HFF-Myc (cell line): ENCODE measurements at regions not wholly inside any gene's neighbourhood (a gene's known extent, or its start where the extent isn't known, plus 50 kb on each side); places are given as distances from the start of the nearest gene placed in this dataset.
A peak's percentile ranks its signal among the peaks of the same experiment; 100 is the strongest.

ENCODE experiments used
- DNase-seq: peaks from one replicate; pipeline ENCODE4 v3.0.0-alpha.2; 2011; ENCODE audit warnings: low read depth; ENCODE audit errors: extremely low read depth
- H3K4me3 ChIP-seq: replicated peaks from 2 replicates; pipeline ENCODE4 v1.5.1; 2011; ENCODE audit warnings: low read depth, mild to moderate bottlenecking, control low read depth, low read length
- CTCF ChIP-seq: IDR thresholded peaks from 2 replicates; pipeline ENCODE4 v1.5.1; 2012; ENCODE audit warnings: mild to moderate bottlenecking, low read depth, low read length, control low read depth; ENCODE audit errors: missing control alignments

- H3K4me3 ChIP-seq: no peak overlapping the region
- no peak for TF ChIP-seq CTCF
- peak; percentile 26 for DNase-seq
Measured at GRCh38 chr11:127105593-127106541, 105.3 kb upstream of the KIRREL3 start.

- H3K4me3 ChIP-seq: no peak overlapping the region
- DNase-seq: no peak
- no peak for TF ChIP-seq CTCF
Measured at GRCh38 chr11:127103586-127104388, 103.2 kb upstream of the KIRREL3 start.

GRCh38 chr11:127098684-127099083, 98.1 kb upstream of the KIRREL3 start:
- no peak for TF ChIP-seq CTCF
- H3K4me3 ChIP-seq: no peak overlapping the region
- no peak for DNase-seq

- DNase-seq: no peak
- TF ChIP-seq CTCF: no peak
- no peak overlapping the region for H3K4me3 ChIP-seq
Measured at GRCh38 chr11:127080735-127081134, 80.2 kb upstream of the KIRREL3 start.

GRCh38 chr11:127075758-127076157, 75.2 kb upstream of the KIRREL3 start:
- no peak overlapping the region for H3K4me3 ChIP-seq
- no peak for TF ChIP-seq CTCF
- no peak for DNase-seq

GRCh38 chr11:127074151-127074761, 73.7 kb upstream of the KIRREL3 start:
- peak; percentile 46 for DNase-seq
- TF ChIP-seq CTCF: peak; percentile 34
- H3K4me3 ChIP-seq: no peak overlapping the region
